ENCODE measurements at regions not wholly inside any gene's neighbourhood (a gene's known extent, or its start where the extent isn't known, plus 50 kb on each side); places are given as distances from the start of the nearest gene placed in this dataset.

GRCh38 chr20:54806462-54806861 is 331.1 kb downstream of the DOK5 start:
- TF ChIP-seq POLR2AphosphoS5 (IDR thresholded peaks at IDR 0.05; ENCODE audit: insufficient read depth in 1 of 2, low read depth in 1 of 2) (no peak), CTCF (IDR thresholded peaks at IDR 0.05) (no peak), POLR2A (IDR thresholded peaks at IDR 0.05) (no peak)

Measured in vagina (tissue), 2 donors.